BJ (cell line): ENCODE measurements at regions not wholly inside any gene's neighbourhood (a gene's known extent, or its start where the extent isn't known, plus 50 kb on each side); places are given as distances from the start of the nearest gene placed in this dataset.
"Not testable (repeated sequence)": the region's sequence is repeated elsewhere in the genome, so short reads cannot be mapped to it uniquely, and the experiment has no call there.

Experiments
- CTCF ChIA-PET: fragments of 350-600 bp; formaldehyde crosslinking; extraction: SDS; loops from one replicate; lab custom pipeline; 2021; ENCODE audit warnings: antibody characterized with exemption, inconsistent platforms; lab: Yijun Ruan, JAX
- POLR2A ChIA-PET: fragments of 300-600 bp; sonication (Branson Sonifier 250); formaldehyde crosslinking; extraction: SDS; loops from one replicate; lab custom pipeline; 2021; ENCODE audit warnings: antibody characterized with exemption; lab: Charles Lee
- DNase-seq: peaks from one replicate; pipeline ENCODE4 v3.0.0-alpha.2; 2011; ENCODE audit warnings: low read depth
- H3K27me3 ChIP-seq: 2 replicates; pipeline ENCODE4 v1.6.0; 2011; ENCODE audit warnings: low read length; ENCODE audit not compliant: control insufficient read depth, insufficient read depth
- H3K36me3 ChIP-seq: 2 replicates; pipeline ENCODE4 v1.5.1; 2011; ENCODE audit warnings: low read length; ENCODE audit not compliant: control insufficient read depth, insufficient read depth
- H3K4me3 ChIP-seq: 2 replicates; pipeline ENCODE4 v1.5.1; 2011; ENCODE audit warnings: low read depth, mild to moderate bottlenecking, control low read depth, low read length
- TF ChIP-seq, protein P1 (sequence below): IDR thresholded peaks from 2 replicates; pipeline ENCODE4 v1.5.1; 2011; ENCODE audit warnings: low read depth, mild to moderate bottlenecking, control low read depth, inconsistent platforms, low read length, moderate library complexity; ENCODE audit not compliant: insufficient read depth

DNA sequence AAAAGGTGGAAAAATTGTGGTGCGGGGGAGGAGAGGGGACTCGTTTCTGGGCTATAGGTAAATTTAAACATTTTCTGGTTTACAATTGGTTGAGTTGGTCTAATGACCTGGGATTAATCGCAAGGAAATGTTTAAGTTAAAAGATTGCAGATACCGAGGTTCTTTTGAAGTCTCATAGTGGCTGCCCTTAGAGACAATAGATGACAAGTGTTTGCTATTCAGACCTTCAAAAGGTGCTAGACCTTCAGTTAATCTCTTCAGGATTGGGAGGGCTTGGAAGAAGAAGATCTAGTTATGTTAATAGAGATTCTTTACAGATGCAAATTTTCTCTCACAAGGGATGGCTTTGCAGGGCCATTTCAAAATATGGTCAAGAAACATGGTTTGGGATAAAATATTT lies 2286.1 kb upstream of the AGA start:
- H3K36me3 ChIP-seq = no peaks in the 10 kb centered on the region
- TF ChIP-seq, protein P1, sequence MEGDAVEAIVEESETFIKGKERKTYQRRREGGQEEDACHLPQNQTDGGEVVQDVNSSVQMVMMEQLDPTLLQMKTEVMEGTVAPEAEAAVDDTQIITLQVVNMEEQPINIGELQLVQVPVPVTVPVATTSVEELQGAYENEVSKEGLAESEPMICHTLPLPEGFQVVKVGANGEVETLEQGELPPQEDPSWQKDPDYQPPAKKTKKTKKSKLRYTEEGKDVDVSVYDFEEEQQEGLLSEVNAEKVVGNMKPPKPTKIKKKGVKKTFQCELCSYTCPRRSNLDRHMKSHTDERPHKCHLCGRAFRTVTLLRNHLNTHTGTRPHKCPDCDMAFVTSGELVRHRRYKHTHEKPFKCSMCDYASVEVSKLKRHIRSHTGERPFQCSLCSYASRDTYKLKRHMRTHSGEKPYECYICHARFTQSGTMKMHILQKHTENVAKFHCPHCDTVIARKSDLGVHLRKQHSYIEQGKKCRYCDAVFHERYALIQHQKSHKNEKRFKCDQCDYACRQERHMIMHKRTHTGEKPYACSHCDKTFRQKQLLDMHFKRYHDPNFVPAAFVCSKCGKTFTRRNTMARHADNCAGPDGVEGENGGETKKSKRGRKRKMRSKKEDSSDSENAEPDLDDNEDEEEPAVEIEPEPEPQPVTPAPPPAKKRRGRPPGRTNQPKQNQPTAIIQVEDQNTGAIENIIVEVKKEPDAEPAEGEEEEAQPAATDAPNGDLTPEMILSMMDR = no peak
- no peak overlapping the region for H3K4me3 ChIP-seq
- ChIA-PET CTCF (interaction anchor here (0.7 kb wide), 1 partner anchor 397 kb away, joined by 3 read pairs; no protein-coding TSS in a partner anchor), POLR2A (no interaction called here)
- DNase-seq = no peak
- H3K27me3 ChIP-seq = no peaks in the 10 kb centered on the region

DNA sequence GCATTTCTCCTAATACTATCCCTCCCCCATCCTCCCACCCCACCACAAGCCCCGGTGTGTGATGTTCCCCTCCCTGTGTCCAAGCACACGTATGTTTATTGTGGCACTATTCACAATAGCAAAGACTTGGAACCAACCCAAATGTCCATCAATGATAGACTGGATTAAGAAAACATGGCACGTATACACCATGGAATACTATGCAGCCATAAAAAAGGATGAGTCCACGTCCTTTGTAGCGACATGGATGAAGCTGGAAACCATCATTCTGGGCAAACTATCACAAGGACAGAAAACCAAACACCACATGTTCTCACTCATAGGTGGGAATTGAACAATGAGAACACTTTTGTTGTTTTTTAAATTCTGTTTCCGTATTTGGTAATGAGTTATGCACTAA lies 2294.6 kb upstream of the AGA start:
- H3K27me3 ChIP-seq, H3K36me3 ChIP-seq, CTCF ChIA-PET, H3K4me3 ChIP-seq, POLR2A ChIA-PET, DNase-seq: not testable (repeated sequence)

DNA sequence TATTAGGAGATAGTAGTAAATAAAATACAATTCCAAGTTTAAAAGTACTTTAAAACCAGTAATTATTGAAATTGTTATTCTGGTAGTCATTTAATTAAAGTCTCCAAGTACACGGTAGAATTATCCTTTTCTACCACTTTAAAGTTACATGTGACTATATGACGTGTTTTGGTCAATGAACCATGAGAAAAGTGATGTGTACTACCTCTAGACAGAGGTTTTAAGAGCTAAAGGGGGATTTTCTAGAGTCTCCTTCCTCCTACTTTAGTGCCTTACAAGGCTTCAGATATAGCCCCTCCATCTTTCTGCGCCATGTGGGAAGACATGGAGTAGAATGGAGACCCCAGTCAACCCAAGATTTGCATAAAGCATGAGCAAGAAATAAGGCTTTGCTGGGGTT lies 2296.6 kb upstream of the AGA start:
- POLR2A ChIA-PET = no interaction called here
- Histone ChIP-seq H3K4me3 (no peak overlapping the region), H3K36me3 (no peaks in the 10 kb centered on the region), H3K27me3 (no peaks in the 10 kb centered on the region)
- TF ChIP-seq, protein P1 = no peak
- no peak for DNase-seq
- CTCF ChIA-PET = no interaction called here

DNA sequence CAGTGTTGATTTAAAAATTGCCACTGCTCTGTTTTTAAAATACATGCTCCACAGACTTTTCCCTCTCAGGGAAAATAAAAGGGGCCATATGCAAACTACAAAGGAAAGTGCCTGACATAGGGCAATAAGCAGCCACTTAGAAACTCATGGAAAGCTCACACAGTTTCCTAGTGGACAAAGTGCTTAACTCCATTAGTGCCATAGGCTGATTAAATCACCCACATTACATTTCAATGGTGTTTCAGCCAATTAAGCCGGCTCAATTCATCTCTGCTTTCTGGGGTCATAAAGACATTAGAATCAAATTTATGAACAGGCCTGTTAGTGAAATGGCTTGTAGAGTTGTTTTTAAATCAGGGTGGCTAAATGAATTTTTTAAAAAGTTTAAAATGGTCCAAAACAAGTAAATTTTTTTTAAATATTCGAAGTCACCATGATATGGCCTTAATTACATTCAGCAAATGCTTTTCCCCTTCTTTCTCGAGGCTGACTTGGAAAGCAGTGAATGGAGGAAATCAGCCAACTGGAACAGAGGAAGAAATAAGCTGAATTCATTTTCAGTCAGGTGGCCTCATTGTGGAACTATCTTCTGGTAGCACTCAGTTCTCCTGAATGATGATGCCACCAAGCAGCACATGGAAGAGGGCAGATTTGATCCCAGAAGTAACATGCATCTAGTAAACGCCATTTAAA lies 2305.1 kb upstream of the AGA start:
- CTCF ChIA-PET = no interaction called here
- H3K4me3 ChIP-seq = no peak overlapping the region
- POLR2A ChIA-PET = no interaction called here
- TF ChIP-seq, protein P1 = no peak
- H3K27me3 ChIP-seq = no peaks in the 10 kb centered on the region
- no peak for DNase-seq
- no peaks in the 10 kb centered on the region for H3K36me3 ChIP-seq

DNA sequence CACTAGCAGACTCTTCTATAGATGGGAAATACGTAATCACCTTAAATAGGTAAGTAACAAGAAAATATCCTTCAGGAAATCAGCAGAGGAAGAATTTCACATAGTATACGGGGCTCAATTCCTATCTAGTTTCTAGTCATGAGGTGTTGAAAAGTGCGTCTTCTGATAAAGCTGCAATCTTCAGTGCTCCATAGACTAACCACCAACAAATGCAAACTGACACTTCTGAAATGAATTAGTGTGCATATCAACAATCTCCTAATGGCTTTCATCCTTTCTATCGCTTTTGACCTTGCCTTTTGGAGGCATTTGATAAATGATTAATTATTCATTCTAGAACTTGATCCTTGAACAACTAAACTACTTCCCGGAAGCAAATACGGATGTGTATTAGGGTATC lies 2306.6 kb upstream of the AGA start:
- H3K36me3 ChIP-seq = no peaks in the 10 kb centered on the region
- DNase-seq = no peak
- CTCF ChIA-PET = no interaction called here
- POLR2A ChIA-PET = no interaction called here
- no peak overlapping the region for H3K4me3 ChIP-seq
- no peaks in the 10 kb centered on the region for H3K27me3 ChIP-seq
- TF ChIP-seq, protein P1 = no peak

DNA sequence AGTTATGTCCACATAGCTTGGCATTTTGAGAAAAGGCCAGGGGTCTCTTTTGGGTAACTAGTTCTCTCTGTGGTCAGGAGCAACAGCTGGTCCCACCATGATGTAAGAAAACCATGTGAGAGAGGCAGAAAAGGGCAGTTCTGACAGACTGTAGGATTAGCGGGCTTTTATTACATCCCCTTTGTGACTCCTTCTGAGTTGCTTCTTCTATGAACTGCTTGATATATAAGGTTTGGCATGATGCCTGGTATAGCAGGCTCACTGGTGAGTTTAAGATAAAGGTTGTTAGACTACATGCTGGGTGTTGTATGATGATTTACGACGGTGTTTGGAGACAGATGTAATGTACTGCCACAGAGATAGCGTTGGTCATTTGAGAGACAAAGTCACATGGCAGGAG lies 2308.1 kb upstream of the AGA start:
- TF ChIP-seq, protein P1 = no peak
- DNase-seq = no peak
- CTCF ChIA-PET = no interaction called here
- H3K4me3 ChIP-seq = no peak overlapping the region
- POLR2A ChIA-PET = no interaction called here
- no peaks in the 10 kb centered on the region for H3K27me3 ChIP-seq
- H3K36me3 ChIP-seq = no peaks in the 10 kb centered on the region
